SK-N-SH treated with all-trans-retinoic acid at 6 μM for 48 hours (cell line): ENCODE measurements at regions not wholly inside any gene's neighbourhood (a gene's known extent, or its start where the extent isn't known, plus 50 kb on each side); places are given as distances from the start of the nearest gene placed in this dataset.

Experiments
- ATAC-seq: fragments of 200-7000 bp; cut with Tn5 transposase; 3 replicates; pipeline ENCODE4 v1.9.1; 2020; ENCODE audit warnings: mild to moderate bottlenecking, moderate library complexity
- ARNTL ChIP-seq: fragments of 450-650 bp; formaldehyde crosslinking; IDR thresholded peaks from 2 replicates; pipeline ENCODE4 v1.5.0; 2020; ENCODE audit warnings: low read depth, mild to moderate bottlenecking, moderate library complexity, borderline replicate concordance
- BACH2 ChIP-seq: fragments of 250-450 bp; sonication (Bioruptor Pico); IDR thresholded peaks from 2 replicates; pipeline ENCODE4 v1.9.0; 2021; ENCODE audit warnings: mild to moderate bottlenecking, borderline replicate concordance
- CSDC2 ChIP-seq: fragments of 250-450 bp; sonication (Bioruptor Pico); IDR thresholded peaks from 2 replicates; pipeline ENCODE4 v1.5.0; 2020; ENCODE audit warnings: mild to moderate bottlenecking, moderate library complexity
- CSRNP3 ChIP-seq: fragments of 250-450 bp; sonication (Bioruptor Pico); IDR thresholded peaks from 2 replicates; pipeline ENCODE4 v1.5.1; 2021; ENCODE audit warnings: mild to moderate bottlenecking, moderate library complexity
- ESRRG ChIP-seq: fragments of 250-450 bp; sonication (Bioruptor Pico); IDR thresholded peaks from 2 replicates; pipeline ENCODE4 v1.6.1; 2021; ENCODE audit warnings: mild to moderate bottlenecking
- GLIS3 ChIP-seq: fragments of 250-450 bp; sonication (Bioruptor Pico); IDR thresholded peaks from 2 replicates; pipeline ENCODE4 v1.5.0; 2020; ENCODE audit warnings: mild to moderate bottlenecking, moderate library complexity
- ISL1 ChIP-seq: fragments of 250-450 bp; sonication (Bioruptor Pico); IDR thresholded peaks from 2 replicates; pipeline ENCODE4 v2.1.2; 2022; ENCODE audit warnings: mild to moderate bottlenecking, moderate library complexity
- PATZ1 ChIP-seq: fragments of 250-450 bp; sonication (Bioruptor Pico); IDR thresholded peaks from 2 replicates; pipeline ENCODE4 v1.8.0; 2020; ENCODE audit warnings: mild to moderate bottlenecking, moderate library complexity, borderline replicate concordance
- POU6F1 ChIP-seq: fragments of 250-450 bp; sonication (Bioruptor Pico); IDR thresholded peaks from 2 replicates; pipeline ENCODE4 v1.8.0; 2021; ENCODE audit warnings: low read depth, mild to moderate bottlenecking, moderate library complexity, borderline replicate concordance
- RARB ChIP-seq: fragments of 250-450 bp; sonication (Bioruptor Pico); IDR thresholded peaks from 2 replicates; pipeline ENCODE4 v1.8.0; 2021; ENCODE audit warnings: mild to moderate bottlenecking, moderate library complexity
- SNAI2 ChIP-seq: fragments of 250-450 bp; sonication (Bioruptor Pico); IDR thresholded peaks from 2 replicates; pipeline ENCODE4 v1.5.0; 2020; ENCODE audit warnings: mild to moderate bottlenecking, moderate library complexity
- TCF4 ChIP-seq: fragments of 250-450 bp; sonication (Bioruptor Pico); IDR thresholded peaks from 2 replicates; pipeline ENCODE4 v1.8.0; 2021; ENCODE audit warnings: mild to moderate bottlenecking, moderate library complexity, borderline replicate concordance
- TOX ChIP-seq: fragments of 250-450 bp; sonication (Bioruptor Pico); IDR thresholded peaks from 2 replicates; pipeline ENCODE4 v1.8.0; 2021; ENCODE audit warnings: mild to moderate bottlenecking, moderate library complexity, borderline replicate concordance
- TSHZ2 ChIP-seq: fragments of 250-450 bp; sonication (Bioruptor Pico); IDR thresholded peaks from 2 replicates; pipeline ENCODE4 v1.5.0; 2020; ENCODE audit warnings: mild to moderate bottlenecking, moderate library complexity
- ZC3H10 ChIP-seq: fragments of 250-450 bp; sonication (Bioruptor Pico); IDR thresholded peaks from 2 replicates; pipeline ENCODE4 v1.5.1; 2021; ENCODE audit warnings: mild to moderate bottlenecking, moderate library complexity
- ZFP3 ChIP-seq: fragments of 250-450 bp; sonication (Bioruptor Pico); IDR thresholded peaks from 2 replicates; pipeline ENCODE4 v1.5.0; 2020; ENCODE audit warnings: mild to moderate bottlenecking, moderate library complexity
- ZFP30 ChIP-seq: fragments of 450-650 bp; formaldehyde crosslinking; IDR thresholded peaks from 2 replicates; pipeline ENCODE4 v1.5.0; 2022; ENCODE audit warnings: mild to moderate bottlenecking, moderate library complexity
- ZNF565 ChIP-seq: fragments of 450-650 bp; formaldehyde crosslinking; conservative IDR thresholded peaks from 2 replicates; pipeline ENCODE4 v1.5.0; 2020; ENCODE audit warnings: low read depth, mild to moderate bottlenecking, moderate library complexity
- ZNF70 ChIP-seq: fragments of 450-650 bp; formaldehyde crosslinking; IDR thresholded peaks from 2 replicates; pipeline ENCODE4 v1.5.0; 2020; ENCODE audit warnings: mild to moderate bottlenecking, moderate library complexity
- ZNF8 ChIP-seq: fragments of 450-650 bp; formaldehyde crosslinking; IDR thresholded peaks from 2 replicates; pipeline ENCODE4 v1.5.0; 2020; ENCODE audit warnings: mild to moderate bottlenecking, moderate library complexity

GRCh38 chr4:12579172-12579571, 905.0 kb downstream of the RAB28 start:
- TF ChIP-seq CSRNP3 (CRISPR knock-in tag) (no peak), GLIS3 (CRISPR knock-in tag) (no peak), SNAI2 (CRISPR knock-in tag) (no peak), ZC3H10 (no peak), BACH2 (CRISPR knock-in tag) (no peak), PATZ1 (no peak), ZNF565 (no peak)
- TF ChIP-seq, all 23 proteins: peak for 0
- ATAC-seq = no peak

- ATAC-seq = no peak
- TF ChIP-seq TOX (CRISPR knock-in tag) (no peak), RARB (CRISPR knock-in tag) (no peak), ZNF565 (no peak), ZFP3 (no peak), GLIS3 (CRISPR knock-in tag) (no peak), ISL1 (CRISPR knock-in tag) (no peak), ARNTL (CRISPR knock-in tag) (no peak), TCF4 (CRISPR knock-in tag) (no peak), ESRRG (CRISPR knock-in tag) (no peak), BACH2 (CRISPR knock-in tag) (no peak), ZC3H10 (no peak), PATZ1 (no peak), POU6F1 (CRISPR knock-in tag) (no peak), ZNF8 (CRISPR knock-in tag) (no peak), CSDC2 (CRISPR knock-in tag) (no peak), ZFP30 (CRISPR knock-in tag) (no peak), ZNF70 (no peak), TSHZ2 (CRISPR knock-in tag) (no peak), CSRNP3 (CRISPR knock-in tag) (no peak)
Measured at GRCh38 chr4:12576409-12576808, 907.7 kb downstream of the RAB28 start.

- TF ChIP-seq ISL1 (CRISPR knock-in tag) (no peak), ARNTL (CRISPR knock-in tag) (no peak), PATZ1 (no peak), BACH2 (CRISPR knock-in tag) (no peak), ZNF8 (CRISPR knock-in tag) (no peak), ESRRG (CRISPR knock-in tag) (no peak), POU6F1 (CRISPR knock-in tag) (no peak), ZNF70 (no peak)
- ATAC-seq = no peak
Measured at GRCh38 chr4:12573716-12574115, 910.4 kb downstream of the RAB28 start.
